SU-DHL-6 (cell line): ENCODE measurements at regions not wholly inside any gene's neighbourhood (a gene's known extent, or its start where the extent isn't known, plus 50 kb on each side); places are given as distances from the start of the nearest gene placed in this dataset.

Experiments used
- H2AFZ ChIP-seq: fragments of 200-600 bp; sonication (generic); 2 replicates; pipeline ENCODE4 v1.6.1; 2014; ENCODE audit warnings: low read depth, mild to moderate bottlenecking, moderate library complexity, mixed read lengths, antibody characterized with exemption, low read length; ENCODE audit not compliant: severe bottlenecking
- H3F3A ChIP-seq: fragments of 200-600 bp; shearing (Covaris generic); 2 replicates; pipeline ENCODE4 v1.6.0; 2016; ENCODE audit warnings: antibody characterized with exemption, mild to moderate bottlenecking; ENCODE audit not compliant: insufficient read depth
- H3K27ac ChIP-seq: fragments of 200-600 bp; sonication (generic); 2 replicates; pipeline ENCODE4 v1.5.1; 2016; ENCODE audit warnings: low read depth, mild to moderate bottlenecking, low read length, moderate library complexity, mixed read lengths
- H3K27me3 ChIP-seq: fragments of 200-600 bp; sonication (generic), shearing (Covaris generic); 2 replicates; pipeline ENCODE4 v1.6.0; 2014; ENCODE audit warnings: mild to moderate bottlenecking, low read length
- H3K36me3 ChIP-seq: fragments of 200-600 bp; sonication (generic); 2 replicates; pipeline ENCODE4 v1.6.1; 2014; ENCODE audit warnings: mild to moderate bottlenecking, low read length, mixed read lengths
- H3K4me2 ChIP-seq: fragments of 300-600, 200-600 bp; shearing (Covaris generic), sonication (generic); 2 replicates; pipeline ENCODE4 v1.6.0; 2014; ENCODE audit warnings: low read length, low read depth, mild to moderate bottlenecking; ENCODE audit not compliant: poor library complexity, severe bottlenecking
- H3K4me3 ChIP-seq: fragments of 200-600 bp; sonication (generic); 2 replicates; pipeline ENCODE4 v1.5.1; 2014; ENCODE audit warnings: antibody characterized with exemption, low read length, mild to moderate bottlenecking, mixed read lengths; ENCODE audit not compliant: insufficient read depth, poor library complexity, severe bottlenecking
- H3K79me2 ChIP-seq: fragments of 200-600 bp; sonication (generic); 2 replicates; pipeline ENCODE4 v1.6.1; 2014; ENCODE audit warnings: mild to moderate bottlenecking, low read length, moderate library complexity; ENCODE audit not compliant: insufficient read depth
- H3K9ac ChIP-seq: fragments of 200-600 bp; sonication (generic); 2 replicates; pipeline ENCODE4 v1.7.0; 2014; ENCODE audit warnings: mild to moderate bottlenecking, low read length
- H3K9me2 ChIP-seq: fragments of 200-600 bp; sonication (generic); replicated peaks from 2 replicates; pipeline ENCODE4 v1.6.1; 2014; ENCODE audit warnings: low read length; ENCODE audit not compliant: insufficient read depth
- H3K9me3 ChIP-seq: fragments of 200-600 bp; sonication (generic); 2 replicates; pipeline ENCODE4 v1.6.1; 2014; ENCODE audit warnings: low read length, mixed read lengths; ENCODE audit not compliant: insufficient read depth
- H4K20me1 ChIP-seq: fragments of 200-600 bp; sonication (generic); 2 replicates; pipeline ENCODE4 v1.6.1; 2014; ENCODE audit warnings: low read depth, mild to moderate bottlenecking, antibody characterized with exemption, low read length, moderate library complexity, mixed read lengths
- EZH2phosphoT487 ChIP-seq: fragments of 200-600 bp; sonication (generic), shearing (Covaris generic); conservative IDR thresholded peaks from 2 replicates; pipeline ENCODE4 v1.6.1; 2018; ENCODE audit warnings: mild to moderate bottlenecking, antibody characterized with exemption, low read length, moderate library complexity, mixed read lengths
- TF ChIP-seq, protein P1 (sequence below): fragments of 200-600 bp; sonication (generic); IDR thresholded peaks from one replicate; pipeline ENCODE4 v1.5.1; 2017; ENCODE audit warnings: antibody characterized with exemption, mild to moderate bottlenecking, low read length, moderate library complexity; ENCODE audit not compliant: insufficient read depth, poor library complexity, severe bottlenecking

DNA sequence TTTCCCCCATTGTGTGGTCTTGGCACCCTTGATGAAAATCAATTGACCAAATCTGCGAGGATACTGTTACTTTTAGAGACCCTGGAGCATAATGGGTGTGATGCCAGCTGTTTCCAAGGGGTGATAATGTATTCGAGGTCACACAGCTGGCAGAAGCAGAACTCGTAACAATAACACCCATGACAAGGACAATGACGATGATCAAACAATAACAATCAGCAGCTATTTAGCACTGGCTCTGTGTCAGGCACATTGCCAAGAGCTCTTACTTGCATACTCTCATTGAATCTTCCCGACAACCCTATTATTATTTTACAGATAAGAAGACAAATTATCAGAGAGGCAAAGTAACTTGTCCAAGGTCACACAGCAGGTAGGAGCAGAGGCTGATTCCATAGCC is 223.7 kb upstream of the MSX2 start:
- TF ChIP-seq, protein P1, sequence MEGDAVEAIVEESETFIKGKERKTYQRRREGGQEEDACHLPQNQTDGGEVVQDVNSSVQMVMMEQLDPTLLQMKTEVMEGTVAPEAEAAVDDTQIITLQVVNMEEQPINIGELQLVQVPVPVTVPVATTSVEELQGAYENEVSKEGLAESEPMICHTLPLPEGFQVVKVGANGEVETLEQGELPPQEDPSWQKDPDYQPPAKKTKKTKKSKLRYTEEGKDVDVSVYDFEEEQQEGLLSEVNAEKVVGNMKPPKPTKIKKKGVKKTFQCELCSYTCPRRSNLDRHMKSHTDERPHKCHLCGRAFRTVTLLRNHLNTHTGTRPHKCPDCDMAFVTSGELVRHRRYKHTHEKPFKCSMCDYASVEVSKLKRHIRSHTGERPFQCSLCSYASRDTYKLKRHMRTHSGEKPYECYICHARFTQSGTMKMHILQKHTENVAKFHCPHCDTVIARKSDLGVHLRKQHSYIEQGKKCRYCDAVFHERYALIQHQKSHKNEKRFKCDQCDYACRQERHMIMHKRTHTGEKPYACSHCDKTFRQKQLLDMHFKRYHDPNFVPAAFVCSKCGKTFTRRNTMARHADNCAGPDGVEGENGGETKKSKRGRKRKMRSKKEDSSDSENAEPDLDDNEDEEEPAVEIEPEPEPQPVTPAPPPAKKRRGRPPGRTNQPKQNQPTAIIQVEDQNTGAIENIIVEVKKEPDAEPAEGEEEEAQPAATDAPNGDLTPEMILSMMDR = no peak
- TF ChIP-seq EZH2phosphoT487 = no peak
- H3K27ac ChIP-seq = no peak overlapping the region

DNA sequence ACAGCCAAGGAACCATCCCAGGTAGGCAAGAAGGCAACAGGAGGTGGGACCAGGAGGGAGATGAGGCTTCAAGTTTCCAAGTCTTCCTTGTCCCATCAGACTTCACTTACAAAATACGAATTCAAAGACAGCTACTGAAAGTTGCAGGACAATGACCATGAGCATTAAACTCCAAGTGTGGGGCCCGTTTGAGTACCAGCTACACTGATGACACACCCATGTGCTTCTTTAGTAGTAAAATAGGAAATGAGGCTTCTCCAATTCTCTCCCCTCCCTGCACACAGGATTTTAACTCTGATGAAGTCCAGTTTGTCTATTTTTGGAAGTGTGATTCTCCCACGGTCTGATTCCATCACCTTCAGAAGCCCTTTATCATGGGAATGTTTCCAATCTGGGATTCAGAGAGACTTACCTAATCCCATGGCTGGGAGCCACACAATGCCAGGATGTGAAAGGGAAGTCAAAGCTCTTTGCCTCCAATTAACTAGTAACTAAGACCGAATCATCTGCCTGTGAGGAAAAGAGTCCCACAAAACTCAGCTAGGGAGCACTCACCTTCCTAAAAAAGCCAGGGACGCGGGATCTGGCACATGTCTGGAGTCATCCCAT is 222.8 kb upstream of the MSX2 start:
- Histone ChIP-seq H3K36me3 (no peaks in the 10 kb centered on the region), H3K9ac (no peak overlapping the region), H3K4me2 (no peak overlapping the region), H2AFZ (no peak overlapping the region), H3K79me2 (no peaks in the 10 kb centered on the region), H3K27me3 (no peaks in the 10 kb centered on the region), H3K27ac (no peak overlapping the region), H4K20me1 (no peaks in the 10 kb centered on the region), H3F3A (no peaks in the 10 kb centered on the region), H3K9me2 (no peaks in the 10 kb centered on the region), H3K9me3 (no peaks in the 10 kb centered on the region), H3K4me3 (no peak overlapping the region)
- no peak for TF ChIP-seq EZH2phosphoT487
- TF ChIP-seq, protein P1 = no peak

More for the DNA sequence above, 223.7 kb upstream of the MSX2 start:
- H3K27me3 ChIP-seq = no peaks in the 10 kb centered on the region
- no peaks in the 10 kb centered on the region for H3K79me2 ChIP-seq
- H3K36me3 ChIP-seq = no peaks in the 10 kb centered on the region
- H3K4me2 ChIP-seq = no peak overlapping the region
- no peak overlapping the region for H2AFZ ChIP-seq
- no peak overlapping the region for H3K9ac ChIP-seq
- H3K9me2 ChIP-seq = no peaks in the 10 kb centered on the region
- no peaks in the 10 kb centered on the region for H3F3A ChIP-seq
- no peaks in the 10 kb centered on the region for H3K9me3 ChIP-seq
- no peak overlapping the region for H3K4me3 ChIP-seq
- no peaks in the 10 kb centered on the region for H4K20me1 ChIP-seq

DNA sequence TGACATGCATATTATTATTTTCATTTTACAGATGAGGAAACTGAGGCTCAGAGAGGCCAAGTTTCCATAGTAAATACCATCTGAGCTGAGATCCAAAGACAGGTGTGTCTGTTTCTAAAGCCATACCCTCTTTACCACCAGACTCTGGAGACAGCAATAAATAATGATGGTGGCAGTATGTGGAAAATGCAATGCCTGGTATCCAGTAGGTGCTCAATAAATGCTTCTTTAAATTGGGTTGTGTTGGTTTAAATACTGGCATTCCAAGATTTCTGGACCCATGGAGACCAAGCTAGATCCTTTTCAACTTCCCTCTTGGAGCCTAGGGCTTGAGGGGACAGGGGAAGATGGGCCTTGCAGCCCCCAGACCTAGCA is 221.3 kb upstream of the MSX2 start:
- Histone ChIP-seq H3K4me2 (no peak overlapping the region), H4K20me1 (no peaks in the 10 kb centered on the region), H3K27ac (no peak overlapping the region), H3K36me3 (no peaks in the 10 kb centered on the region), H3K4me3 (no peak overlapping the region), H2AFZ (no peak overlapping the region), H3K79me2 (no peaks in the 10 kb centered on the region), H3K27me3 (no peaks in the 10 kb centered on the region), H3F3A (no peaks in the 10 kb centered on the region), H3K9me3 (no peaks in the 10 kb centered on the region), H3K9ac (no peak overlapping the region), H3K9me2 (no peaks in the 10 kb centered on the region)
- no peak for TF ChIP-seq EZH2phosphoT487
- TF ChIP-seq, protein P1 = no peak
